A549 (cell line): ENCODE measurements at regions not wholly inside any gene's neighbourhood (a gene's known extent, or its start where the extent isn't known, plus 50 kb on each side); places are given as distances from the start of the nearest gene placed in this dataset.

Experiments
- ATAC-seq, 2 experiments: fragments of 200-7000 bp in 1 of 2; fragments of >200 bp in 1 of 2; cut with Nextera tagmentation in 1 of 2; cut with Tn5 transposase in 1 of 2; 3 replicates each; pipeline versions ENCODE4 v1.8.0 to v1.9.1; 2018 to 2020; ENCODE audit warnings: mild to moderate bottlenecking in 1 of 2, moderate library complexity in 1 of 2
- CTCF ChIA-PET: fragments of 300-600 bp; sonication (Branson Sonifier 250); formaldehyde crosslinking; extraction: SDS; loops from one replicate; lab custom pipeline; 2021; ENCODE audit warnings: antibody characterized with exemption, inconsistent platforms; lab: Yijun Ruan, JAX
- POLR2A ChIA-PET: fragments of 350-600 bp; formaldehyde crosslinking; extraction: SDS; loops from one replicate; lab custom pipeline; 2021; ENCODE audit warnings: antibody characterized with exemption, inconsistent platforms; lab: Yijun Ruan, JAX
- DNase-seq, 2 experiments: peaks; one replicate each; pipeline versions ENCODE4 v3.0.0 to v3.0.0-alpha.2; 2011 to 2016; ENCODE audit warnings: low read depth in 1 of 2, low spot score in 1 of 2
- FAIRE-seq: peaks from 2 replicates; lab custom pipeline; 2011; peaks lifted over from hg19 to GRCh38; lab: Jason Lieb, UNC
- H3K27ac ChIP-seq, 2 experiments: fragments of >200 bp; sonication (Bioruptor Twin); formaldehyde crosslinking; 3 replicates each; pipeline ENCODE4 v1.5.1; 2016 to 2017
- H3K4me1 ChIP-seq: fragments of >200 bp; sonication (Bioruptor Twin); formaldehyde crosslinking; 3 replicates; pipeline ENCODE4 v1.6.1; 2016
- H3K4me2 ChIP-seq: fragments of >200 bp; sonication (Bioruptor Twin); formaldehyde crosslinking; 3 replicates; pipeline ENCODE4 v1.6.1; 2016
- H3K4me3 ChIP-seq: fragments of >200 bp; sonication (Bioruptor Twin); formaldehyde crosslinking; 3 replicates; pipeline ENCODE4 v1.5.1; 2016
- H3K9me3 ChIP-seq: fragments of >200 bp; sonication (Bioruptor Twin); formaldehyde crosslinking; 3 replicates; pipeline ENCODE4 v1.6.1; 2016
- BCL3 ChIP-seq: fragments of >200 bp; sonication (Bioruptor Twin); formaldehyde crosslinking; IDR thresholded peaks from 3 replicates; pipeline ENCODE4 v1.6.1; 2016
- CTCF ChIP-seq: fragments of >200 bp; sonication (Bioruptor Twin); formaldehyde crosslinking; IDR thresholded peaks from 3 replicates; pipeline ENCODE4 v1.5.1; 2016
- EP300 ChIP-seq, 2 experiments: fragments of >200 bp; sonication (Bioruptor Twin); formaldehyde crosslinking; IDR thresholded peaks; 2 replicates in 1 of 2; 3 replicates in 1 of 2; pipeline ENCODE4 v1.6.1; 2016 to 2017
- FOSB ChIP-seq: fragments of 250-450 bp; sonication (Bioruptor Pico); IDR thresholded peaks from 2 replicates; pipeline ENCODE4 v1.5.0; 2020; ENCODE audit warnings: mild to moderate bottlenecking, moderate library complexity
- FOSL2 ChIP-seq, 2 experiments: fragments of 450-650 bp in 1 of 2; fragments of >200 bp in 1 of 2; sonication (Bioruptor Twin) in 1 of 2; formaldehyde crosslinking; IDR thresholded peaks; 2 replicates each; pipeline versions ENCODE4 v1.5.0 to v1.6.1; 2016 to 2020; ENCODE audit warnings: mild to moderate bottlenecking in 1 of 2, moderate library complexity in 1 of 2
- FOXS1 ChIP-seq: fragments of 250-450 bp; sonication (Bioruptor Pico); IDR thresholded peaks from 2 replicates; pipeline ENCODE4 v1.5.0; 2020; ENCODE audit warnings: mild to moderate bottlenecking, moderate library complexity
- GATA3 ChIP-seq: IDR thresholded peaks from 2 replicates; pipeline ENCODE4 v1.6.1; 2012; ENCODE audit warnings: borderline replicate concordance
- HOXB13 ChIP-seq: fragments of 250-450 bp; sonication (Bioruptor Pico); IDR thresholded peaks from 2 replicates; pipeline ENCODE4 v1.5.0; 2020; ENCODE audit warnings: low read depth, mild to moderate bottlenecking, moderate library complexity
- JUN ChIP-seq, 2 experiments: fragments of >200 bp; sonication (Bioruptor Twin); formaldehyde crosslinking; IDR thresholded peaks; 2 replicates in 1 of 2; 3 replicates in 1 of 2; pipeline ENCODE4 v1.6.1; 2016 to 2017
- JUNB ChIP-seq: fragments of >200 bp; sonication (Bioruptor Twin); formaldehyde crosslinking; IDR thresholded peaks from 2 replicates; pipeline ENCODE4 v1.6.1; 2016
- MAFK ChIP-seq: fragments of 450-650 bp; IDR thresholded peaks from 2 replicates; pipeline ENCODE4 v1.6.1; 2014; ENCODE audit not compliant: partially characterized antibody
- MAZ ChIP-seq: fragments of 150-350 bp; IDR thresholded peaks from 2 replicates; pipeline ENCODE4 v1.6.1; 2014; ENCODE audit warnings: antibody characterized with exemption, low read depth, low read length, borderline replicate concordance
- NFE2L2 ChIP-seq: fragments of 150-350 bp; conservative IDR thresholded peaks from 2 replicates; pipeline ENCODE4 v1.6.1; 2014; ENCODE audit warnings: low read length
- NR3C1 ChIP-seq: fragments of >200 bp; sonication (Bioruptor Twin); formaldehyde crosslinking; IDR thresholded peaks from 3 replicates; pipeline ENCODE4 v1.6.1; 2017
- PBX3 ChIP-seq: IDR thresholded peaks from 2 replicates; pipeline ENCODE4 v1.6.1; 2012
- PHF8 ChIP-seq: fragments of 200-600 bp; sonication (generic); IDR thresholded peaks from 2 replicates; pipeline ENCODE4 v1.6.1; 2016; ENCODE audit warnings: low read depth, mild to moderate bottlenecking, antibody characterized with exemption, moderate library complexity, borderline replicate concordance
- REST ChIP-seq: fragments of 200-600 bp; sonication (generic); IDR thresholded peaks from 2 replicates; pipeline ENCODE4 v1.6.1; 2016; ENCODE audit warnings: antibody characterized with exemption, mild to moderate bottlenecking, moderate library complexity
- RFX5 ChIP-seq: fragments of 450-650 bp; IDR thresholded peaks from 2 replicates; pipeline ENCODE4 v1.7.1; 2014; ENCODE audit warnings: antibody characterized with exemption, mild to moderate bottlenecking, moderate library complexity
- SMC3 ChIP-seq: fragments of >200 bp; sonication (Bioruptor Twin); formaldehyde crosslinking; IDR thresholded peaks from 3 replicates; pipeline ENCODE4 v1.6.1; 2018; ENCODE audit warnings: inconsistent platforms
- SREBF2 ChIP-seq: fragments of 450-650 bp; IDR thresholded peaks from 2 replicates; pipeline ENCODE4 v1.6.1; 2014; ENCODE audit warnings: mild to moderate bottlenecking, moderate library complexity
- ZC3H11A ChIP-seq: fragments of 450-650 bp; IDR thresholded peaks from 2 replicates; pipeline ENCODE4 v1.6.1; 2014; ENCODE audit warnings: antibody characterized with exemption, mild to moderate bottlenecking
- ZNF302 ChIP-seq: fragments of 250-450 bp; sonication (Bioruptor Pico); IDR thresholded peaks from 2 replicates; pipeline ENCODE4 v1.9.0; 2021; ENCODE audit warnings: inconsistent platforms, mild to moderate bottlenecking, moderate library complexity
- ZSCAN20 ChIP-seq: fragments of 250-450 bp; sonication (Bioruptor Pico); IDR thresholded peaks from 2 replicates; pipeline ENCODE4 v1.8.0; 2022; ENCODE audit warnings: mild to moderate bottlenecking, moderate library complexity
- WGBS: methylation state at CpG from one replicate; pipeline ENCODE4 v1.1.6; 2017; ENCODE audit errors: missing lambda C conversion rate; 5-methylcytosine and 5-hydroxymethylcytosine counted together

GRCh38 chr12:127065595-127065994, 1201.4 kb upstream of the TMEM132C start:
- Histone ChIP-seq H3K4me1 (no peaks in the 10 kb centered on the region), H3K4me2 (no peak overlapping the region), H3K9me3 (no peaks in the 10 kb centered on the region), H3K27ac (no peak overlapping the region), H3K4me3 (no peak overlapping the region)
- ChIA-PET POLR2A (no interaction called here), CTCF (no interaction called here)
- 13% methylated on average over 1 of the region's 1 CpG for WGBS
- DNase-seq (no peak), FAIRE-seq (no peak), ATAC-seq (no peak)
- TF ChIP-seq SREBF2 (no peak), ZNF302 (CRISPR knock-in tag) (no peak), HOXB13 (CRISPR knock-in tag) (no peak), PBX3 (no peak), RFX5 (no peak), BCL3 (no peak), PHF8 (no peak), SMC3 (no peak), NR3C1 (no peak), FOSB (no peak), GATA3 (no peak), JUNB (no peak), MAZ (no peak), NFE2L2 (no peak), CTCF (no peak)

GRCh38 chr12:127070515-127071157, 1196.3 kb upstream of the TMEM132C start:
- H3K4me3 ChIP-seq: no peak overlapping the region
- 2% methylated on average over 2 of the region's 2 CpGs for WGBS
- no peak overlapping the region for H3K27ac ChIP-seq
- H3K4me2 ChIP-seq: no peak overlapping the region
- POLR2A ChIA-PET: no interaction called here
- H3K4me1 ChIP-seq: no peaks in the 10 kb centered on the region
- ATAC-seq: no peak
- H3K9me3 ChIP-seq: no peaks in the 10 kb centered on the region
- CTCF ChIA-PET: interaction anchor here (1.2 kb wide), 1 partner anchor 10 kb away, joined by 3 read pairs; no protein-coding TSS in a partner anchor
- no peak for TF ChIP-seq JUNB
- TF ChIP-seq JUN (IDR thresholded peaks at IDR 0.05): no peak
- no peak for TF ChIP-seq MAFK
- TF ChIP-seq ZSCAN20 (CRISPR knock-in tag): no peak
- no peak for TF ChIP-seq FOSB
- no peak for TF ChIP-seq EP300 (IDR thresholded peaks at IDR 0.05)
- TF ChIP-seq HOXB13 (CRISPR knock-in tag): no peak
- TF ChIP-seq FOXS1 (CRISPR knock-in tag): no peak
- no peak for TF ChIP-seq REST
- no peak for TF ChIP-seq ZC3H11A
- TF ChIP-seq ZNF302 (CRISPR knock-in tag): no peak
- TF ChIP-seq FOSL2 (IDR thresholded peaks at IDR 0.05): no peak
- TF ChIP-seq FOSL2 (CRISPR knock-in tag; IDR thresholded peaks at IDR 0.05): no peak
- DNase-seq: no peak
- no peak for FAIRE-seq
